ENCODE measurements at regions not wholly inside any gene's neighbourhood (a gene's known extent, or its start where the extent isn't known, plus 50 kb on each side); places are given as distances from the start of the nearest gene placed in this dataset.
"Not testable (repeated sequence)": the region's sequence is repeated elsewhere in the genome, so short reads cannot be mapped to it uniquely, and the experiment has no call there.

DNA sequence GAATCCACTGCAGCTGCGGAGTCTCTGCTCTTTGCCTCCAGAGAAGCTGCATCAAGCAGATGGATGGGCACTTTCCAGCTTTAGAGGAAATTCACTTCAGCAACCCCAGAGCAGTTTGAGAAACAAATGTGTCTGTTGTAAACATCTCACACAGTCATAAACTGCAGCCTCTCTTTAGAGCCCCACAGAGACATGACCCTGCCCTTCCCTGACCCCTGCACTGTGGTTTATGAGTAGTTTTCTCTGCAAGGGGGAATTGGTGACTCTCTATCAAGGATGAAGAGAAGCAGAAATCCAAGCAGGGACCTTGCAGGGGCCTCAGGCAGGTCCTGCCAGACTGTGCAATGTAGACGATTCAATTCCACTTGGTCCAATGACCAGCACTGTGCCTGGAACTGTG lies 160.2 kb downstream of the SH2D4B start:
- DNase-seq = no peak

DNA sequence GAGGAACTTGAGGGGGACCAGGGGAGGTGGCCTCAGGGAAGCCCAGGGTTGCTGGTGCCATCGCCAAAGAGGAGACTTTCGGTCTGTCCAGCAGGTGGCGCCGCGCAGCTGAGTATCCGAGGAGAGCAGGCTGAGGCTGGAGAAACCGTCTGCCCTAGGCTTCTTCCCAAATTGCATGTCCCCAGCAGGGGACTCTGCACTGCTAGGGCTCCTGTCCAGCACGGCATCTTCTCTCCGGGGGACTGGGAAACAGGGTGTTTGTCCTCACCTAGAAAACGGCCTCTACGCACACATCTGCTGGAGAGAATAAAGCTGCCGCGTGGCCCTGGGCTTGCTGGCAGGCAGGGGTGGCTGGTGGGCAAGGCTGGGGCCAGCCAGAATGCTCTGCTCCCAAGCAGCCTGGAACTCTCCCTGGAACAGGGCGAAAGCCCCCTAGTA lies 161.9 kb downstream of the SH2D4B start:
- peak in 1 of 2 experiments; percentile 25 for DNase-seq

DNA sequence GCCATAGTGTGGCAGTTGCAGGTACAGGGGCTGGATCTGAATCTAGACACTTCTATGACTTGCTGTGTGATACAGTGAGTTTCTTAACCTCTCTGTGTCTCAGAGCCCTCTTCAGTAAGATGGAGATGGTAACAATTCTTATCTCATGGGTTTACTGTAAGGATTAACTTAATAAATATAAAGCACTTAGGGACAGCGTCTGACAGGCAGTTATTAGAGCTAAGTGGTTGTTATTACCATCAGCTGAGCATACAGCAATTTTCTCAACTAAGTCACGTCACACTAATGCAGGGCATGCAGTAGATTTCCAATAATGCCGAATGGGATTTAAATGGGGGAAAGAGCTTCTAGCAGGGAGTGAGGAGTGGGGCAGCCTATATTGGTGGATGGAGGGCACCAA lies 162.6 kb downstream of the SH2D4B start:
- no peak for DNase-seq

DNA sequence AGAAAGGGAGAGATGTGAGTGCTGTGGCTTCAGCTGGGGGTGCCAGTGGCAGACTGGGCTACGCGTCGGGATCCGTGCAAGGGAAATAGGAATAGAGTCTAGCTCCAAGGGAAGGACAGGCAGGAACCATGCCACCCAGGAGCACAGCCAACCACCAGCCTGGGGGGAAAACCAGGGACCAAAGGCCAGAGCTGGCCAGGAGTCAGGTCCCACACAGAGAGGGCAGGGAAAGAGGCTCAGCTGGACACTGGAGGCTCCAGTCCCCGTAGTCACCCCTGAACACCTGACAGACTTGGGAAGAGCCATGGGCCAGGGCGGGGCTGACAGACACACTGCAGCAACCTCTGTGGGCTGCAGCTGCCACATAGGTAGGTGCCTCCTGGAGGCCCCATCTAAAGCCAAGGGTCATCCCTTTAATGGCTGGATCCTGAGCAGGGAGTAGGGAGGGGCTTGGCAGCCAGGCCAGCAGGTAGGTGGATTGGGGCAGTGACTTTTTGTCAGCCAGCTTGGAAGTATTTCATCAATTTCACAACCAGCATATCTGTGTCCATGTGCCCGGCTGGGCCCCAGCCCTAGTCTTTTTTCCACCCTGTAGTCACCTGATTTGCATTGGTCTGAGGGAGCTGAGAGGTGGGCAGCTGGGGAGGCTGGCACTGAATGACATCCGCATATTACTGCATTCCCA lies 163.2 kb downstream of the SH2D4B start:
- DNase-seq = no peak

DNA sequence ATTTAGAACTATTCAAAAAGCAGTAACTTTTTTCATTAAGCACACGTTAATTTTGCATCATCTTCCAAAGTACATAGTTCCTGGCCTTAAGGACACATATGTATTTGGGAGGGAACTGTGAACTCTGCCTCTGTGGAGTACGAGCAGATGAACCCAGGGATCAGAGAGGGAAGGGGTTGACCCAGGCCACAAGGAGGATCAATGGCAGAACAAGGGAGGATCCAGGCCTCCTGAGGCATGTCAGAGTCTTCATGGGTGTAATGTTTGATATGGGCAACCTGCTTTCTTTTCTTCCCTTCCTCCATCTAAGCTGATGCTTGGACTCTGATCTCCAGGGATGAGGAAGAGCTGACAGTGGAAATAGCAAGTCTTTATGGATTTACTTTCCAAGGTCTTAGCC lies 164.0 kb downstream of the SH2D4B start:
- no peak for DNase-seq

DNA sequence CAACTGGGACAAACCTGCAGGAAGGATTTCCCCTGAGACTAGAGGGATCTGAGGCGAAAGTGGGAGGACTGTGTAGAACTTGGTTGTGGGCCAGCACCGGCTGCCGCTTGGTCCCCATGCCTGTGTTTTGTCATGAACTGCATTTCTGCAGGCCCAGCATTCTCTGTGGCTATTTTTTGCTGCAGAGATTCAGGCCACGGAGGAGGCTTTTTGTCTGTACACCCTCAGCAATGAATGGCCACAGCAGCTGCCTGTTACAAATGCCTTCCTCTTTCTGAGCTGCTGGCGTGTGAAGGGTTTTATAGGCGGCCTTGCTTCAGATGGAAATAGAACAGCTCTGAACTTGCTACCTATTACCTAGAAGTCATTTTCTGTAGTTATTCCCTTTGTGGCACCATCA lies 164.4 kb downstream of the SH2D4B start:
- no peak for DNase-seq

DNA sequence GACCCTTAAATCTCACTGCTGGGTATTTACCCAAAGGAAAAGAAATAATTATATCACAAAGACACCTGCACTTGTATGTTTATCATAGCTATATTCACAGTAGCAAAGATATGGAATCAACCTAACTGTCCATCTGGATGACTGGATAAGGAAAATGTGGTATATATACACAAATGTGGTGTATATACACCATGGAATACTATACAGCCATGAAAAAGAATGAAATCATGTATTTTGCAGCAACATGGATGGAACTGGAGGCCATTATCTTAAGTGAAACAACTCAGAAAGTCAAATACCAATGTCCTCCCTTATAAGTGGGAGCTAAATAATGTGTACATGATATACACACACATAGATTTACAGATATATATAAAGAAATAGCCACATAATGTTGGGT lies 168.2 kb downstream of the SH2D4B start:
- DNase-seq = no peak

DNA sequence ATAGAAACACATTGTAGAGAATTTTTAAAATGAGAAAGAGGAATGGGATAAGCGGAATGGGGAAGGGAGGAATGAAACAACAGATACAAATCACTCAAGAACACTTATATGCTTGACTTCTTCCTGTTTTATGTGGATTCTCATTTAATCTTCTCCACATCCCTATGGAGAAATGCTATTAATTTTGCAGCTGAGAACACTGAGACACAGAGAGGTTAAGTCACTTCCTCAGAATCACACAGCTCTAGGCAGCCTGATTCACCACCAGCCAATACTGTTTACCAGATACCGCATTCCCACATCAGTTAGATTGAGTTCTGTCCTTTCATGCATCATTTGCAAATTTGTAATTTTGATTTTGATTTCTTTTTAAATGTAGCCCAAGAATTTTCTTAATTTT lies 170.5 kb downstream of the SH2D4B start:
- no peak for DNase-seq

DNA sequence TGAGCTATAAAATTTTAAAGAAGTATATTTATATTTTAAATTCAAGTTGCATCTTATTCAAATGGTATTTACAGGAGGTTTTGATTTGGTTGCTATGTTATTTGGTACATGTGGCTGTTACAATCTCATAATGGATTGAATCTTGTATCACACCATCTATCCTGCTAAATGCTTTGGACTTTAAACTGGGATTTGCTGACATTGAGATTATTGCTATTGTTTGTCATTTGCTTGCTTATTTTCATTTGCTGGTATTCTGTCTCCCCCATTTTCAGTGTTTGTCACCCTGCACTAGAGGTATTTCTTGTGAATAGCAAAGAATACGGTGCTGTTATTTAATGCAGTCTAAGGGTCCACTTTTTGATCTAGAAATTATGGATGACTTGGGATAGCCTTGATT lies 171.1 kb downstream of the SH2D4B start:
- no peak for DNase-seq

DNA sequence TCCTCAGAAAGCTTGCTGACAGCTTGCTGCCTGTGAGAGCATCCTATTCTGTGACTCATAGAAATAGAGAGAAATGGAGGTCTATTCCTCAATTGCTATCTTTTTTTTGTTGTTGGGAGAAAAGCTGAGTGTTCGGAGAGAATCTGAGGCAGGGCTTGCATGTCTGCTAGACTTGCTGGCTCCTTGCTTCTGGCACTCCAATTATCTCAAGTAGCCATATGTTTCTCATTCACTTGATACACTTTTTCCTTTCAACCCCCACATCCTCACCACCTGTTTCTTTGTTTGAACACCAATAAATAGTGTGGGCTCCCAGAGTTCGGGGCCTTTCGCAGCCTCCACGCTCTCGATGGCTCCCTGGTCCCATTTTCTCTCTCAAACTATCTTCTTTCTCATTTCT lies 172.2 kb downstream of the SH2D4B start:
- DNase-seq = no peak

DNA sequence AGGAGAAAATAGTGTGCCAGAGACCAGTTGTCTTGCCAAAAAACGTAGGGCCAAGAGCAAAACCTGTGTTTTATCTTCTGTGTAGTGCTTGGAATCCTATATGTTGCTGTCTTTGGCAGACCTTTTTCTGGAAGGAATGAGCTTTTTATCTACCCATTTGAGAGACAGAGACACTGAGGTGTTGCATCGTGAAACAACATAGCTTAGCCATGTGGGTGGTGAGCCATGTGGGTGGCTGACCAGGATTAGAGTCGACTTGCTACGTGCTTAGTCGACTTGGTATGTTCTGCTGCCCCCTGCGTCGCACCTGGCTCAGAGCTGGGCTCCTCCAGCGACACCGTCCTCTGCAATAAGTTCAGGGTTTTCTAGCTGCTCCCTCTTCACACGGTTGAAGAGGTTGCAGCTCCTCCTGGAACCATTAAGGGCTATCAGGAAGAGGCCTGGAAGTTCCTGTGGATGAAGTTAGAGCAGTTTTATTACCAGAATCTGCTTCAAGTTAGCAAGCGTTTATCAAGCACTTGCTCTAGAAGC lies 175.8 kb downstream of the SH2D4B start:
- DNase-seq = no peak

DNA sequence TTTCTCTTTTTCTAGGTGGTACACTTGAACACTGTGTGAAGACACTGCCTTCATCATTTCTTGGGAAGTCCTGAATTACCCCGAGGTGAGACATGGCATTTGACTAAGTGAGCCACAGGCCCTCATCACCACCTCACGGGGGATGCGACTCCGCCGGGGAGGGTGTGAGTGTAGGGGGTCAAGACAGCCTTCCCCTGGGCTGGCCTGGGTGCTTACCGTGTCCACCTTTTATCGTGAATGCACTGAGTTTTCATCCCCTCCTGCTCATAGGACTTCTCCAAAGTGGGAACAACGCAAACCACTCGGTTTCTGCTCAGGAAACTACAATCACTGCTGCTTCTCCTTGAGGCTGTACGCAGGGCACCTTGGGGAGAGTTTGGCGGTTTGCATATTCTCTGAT lies 176.9 kb downstream of the SH2D4B start:
- DNase-seq = no peak

DNA sequence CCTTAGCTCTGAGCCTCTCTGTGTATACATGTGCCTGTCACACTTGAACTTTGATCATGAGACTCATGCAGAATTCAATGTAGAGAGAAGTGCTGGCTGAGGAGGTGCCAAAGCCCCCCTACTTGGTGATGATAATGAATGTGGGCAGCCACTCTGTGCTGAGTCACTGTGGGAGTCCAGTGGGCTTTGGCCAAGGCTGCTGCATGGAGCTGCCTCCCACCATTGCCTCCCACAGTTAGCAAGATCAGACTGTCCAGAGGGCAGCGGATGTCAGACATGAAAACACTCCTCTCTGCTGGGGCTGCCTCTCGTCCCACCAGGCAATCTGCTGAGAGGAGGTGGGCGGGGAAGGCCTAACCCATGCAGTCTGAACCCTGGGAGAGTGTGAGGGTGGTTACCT lies 180.3 kb downstream of the SH2D4B start:
- DNase-seq = no peak

DNA sequence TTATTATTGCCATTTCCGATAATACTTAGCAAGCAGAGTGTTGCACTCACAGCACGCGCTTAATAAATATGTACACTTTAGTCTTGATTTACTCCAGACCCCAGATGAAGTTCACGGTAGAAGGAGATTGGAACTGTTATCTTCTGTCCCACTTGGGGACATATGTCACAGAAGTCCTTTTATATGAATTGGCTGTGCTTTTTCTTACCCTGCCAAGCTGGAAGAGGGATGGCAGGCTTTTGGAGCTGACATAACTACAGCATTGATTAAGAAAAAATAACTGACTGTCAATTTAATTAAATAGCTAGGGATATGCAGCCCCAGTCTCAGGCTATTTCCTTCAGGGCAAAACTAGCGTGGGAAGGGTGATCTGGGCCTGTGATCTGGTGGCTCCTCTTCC lies 182.2 kb downstream of the SH2D4B start:
- no peak for DNase-seq

DNA sequence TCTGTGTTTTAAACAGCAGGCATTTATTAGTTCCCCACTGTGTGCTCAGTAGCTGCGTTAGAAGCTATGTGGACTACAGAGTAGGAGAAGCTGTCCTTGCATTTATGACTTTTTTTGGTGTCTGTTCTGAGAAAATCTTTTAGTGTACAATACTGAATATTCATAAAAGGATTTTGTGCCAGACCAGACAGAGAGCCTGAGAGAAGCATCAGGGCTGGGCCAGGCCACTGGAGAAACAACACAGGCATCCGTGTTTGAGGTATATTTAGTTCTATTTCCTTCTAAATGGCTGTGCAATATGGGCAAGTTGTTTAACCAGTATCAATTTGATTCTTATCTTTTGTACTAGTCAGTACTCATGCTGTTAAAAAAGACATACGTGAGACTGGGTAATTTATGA lies 182.8 kb downstream of the SH2D4B start:
- no peak for DNase-seq

DNA sequence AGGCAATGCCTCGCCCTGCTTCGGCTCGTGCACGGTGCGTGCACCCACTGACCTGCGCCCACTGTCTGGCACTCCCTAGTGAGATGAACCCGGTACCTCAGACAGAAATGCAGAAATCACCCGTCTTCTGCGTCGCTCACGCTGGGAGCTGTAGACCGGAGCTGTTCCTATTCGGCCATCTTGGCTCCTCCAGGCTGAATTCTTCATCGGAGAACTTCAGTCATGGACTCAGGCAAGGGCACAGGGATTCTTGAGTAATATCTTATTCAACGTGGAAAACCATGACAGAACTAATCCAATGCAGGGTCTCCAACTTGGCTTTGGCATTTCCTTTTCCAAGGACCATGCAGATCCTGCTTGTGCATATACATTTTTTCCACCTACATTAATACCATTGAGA lies 190.7 kb downstream of the SH2D4B start:
- DNase-seq = not testable (repeated sequence)

DNA sequence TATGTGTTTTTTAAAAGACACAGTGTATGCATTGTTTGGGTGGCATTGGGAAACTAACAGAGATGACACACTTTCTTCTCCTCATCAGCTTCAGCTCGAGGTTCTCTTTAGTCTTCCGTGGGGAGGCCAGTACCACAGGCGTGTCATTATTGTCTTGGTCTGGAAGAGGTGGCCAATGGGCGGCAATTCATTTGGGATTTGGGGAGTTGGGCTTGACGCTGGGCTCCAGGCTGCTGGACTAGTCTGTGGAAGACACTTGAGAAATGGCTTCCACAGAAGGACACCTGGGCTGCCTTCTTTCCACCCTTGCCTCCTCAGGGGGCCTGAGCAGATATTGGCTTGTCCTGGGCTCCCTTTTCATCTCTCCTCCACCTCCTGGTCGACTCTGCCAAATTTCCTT lies 192.2 kb downstream of the SH2D4B start:
- DNase-seq = no peak

DNA sequence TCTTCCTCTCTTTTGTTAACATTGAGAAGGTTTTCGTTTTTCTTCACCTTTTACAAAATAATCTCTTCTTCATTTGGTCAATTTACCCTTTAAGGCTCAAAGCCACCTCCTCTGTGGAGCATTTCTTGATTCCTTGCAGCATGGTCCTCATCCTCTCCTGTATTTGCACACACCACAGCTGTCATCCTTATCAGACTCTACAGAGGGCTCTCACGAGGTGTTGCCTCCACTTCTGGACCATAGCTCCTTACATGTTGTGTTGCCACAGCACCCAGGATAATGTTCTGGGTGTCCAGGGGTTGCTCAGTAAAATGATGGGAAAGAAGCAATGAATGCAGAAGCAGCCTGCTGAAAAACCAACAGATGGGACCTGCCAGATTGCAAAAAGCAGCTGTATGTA lies 192.8 kb downstream of the SH2D4B start:
- no peak for DNase-seq

DNA sequence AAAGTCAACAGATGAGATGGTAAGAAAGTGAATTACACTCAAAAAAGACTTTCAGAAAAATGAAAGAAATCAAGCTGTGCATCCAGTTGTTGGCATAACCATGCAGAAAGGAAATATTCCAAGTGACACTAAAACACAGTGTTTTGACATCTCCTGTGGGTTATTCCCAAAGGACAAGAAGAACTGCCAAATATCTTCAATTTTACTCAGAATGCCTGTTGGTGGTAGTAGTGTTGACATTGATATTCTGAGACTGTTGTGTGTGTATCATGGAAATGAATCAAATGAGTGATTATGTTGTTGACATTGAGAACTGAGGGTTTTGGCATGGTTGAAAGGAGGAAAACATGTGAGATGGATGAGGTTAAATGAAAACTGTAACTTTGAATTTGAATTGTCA lies 196.9 kb downstream of the SH2D4B start:
- no peak for DNase-seq

DNA sequence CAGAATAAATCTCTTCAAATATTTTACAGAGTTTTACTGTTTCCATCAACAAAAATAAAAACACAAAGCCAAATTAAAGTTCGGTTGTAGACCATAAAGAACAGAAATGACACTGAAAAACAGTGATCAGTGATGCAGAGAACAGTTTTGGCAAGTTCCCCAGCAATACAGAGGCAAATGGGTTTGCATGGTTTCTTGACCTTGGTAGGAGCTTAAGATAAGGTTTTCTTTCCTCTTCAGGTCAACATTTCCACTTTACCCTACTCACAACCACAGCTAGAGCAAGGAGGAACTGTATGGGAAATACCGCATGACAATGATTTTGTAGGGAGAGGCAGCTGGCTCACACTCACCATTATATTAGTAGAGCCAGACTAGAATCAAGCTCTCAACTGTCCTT lies 199.5 kb downstream of the SH2D4B start:
- DNase-seq = no peak

DNA sequence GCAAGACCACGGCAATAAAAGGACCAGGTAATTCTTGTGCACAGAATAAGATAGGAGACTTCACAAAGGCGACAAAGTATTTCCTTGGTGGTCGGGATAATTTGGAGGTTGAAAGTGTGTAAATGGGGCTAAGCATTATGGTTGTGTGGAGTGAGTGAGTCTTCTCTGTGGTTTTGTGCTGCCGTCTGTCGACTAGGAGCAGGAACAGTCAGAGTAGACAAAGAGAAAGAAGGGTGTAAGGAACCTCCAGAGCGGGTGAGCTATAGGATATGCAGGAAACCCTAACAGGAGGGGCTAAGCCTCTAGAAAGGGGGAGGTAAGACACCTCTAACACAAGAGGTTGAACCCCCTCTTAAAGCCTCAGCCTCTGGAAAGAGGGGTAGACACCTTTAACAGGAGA lies 201.6 kb downstream of the SH2D4B start:
- no peak for DNase-seq

DNA sequence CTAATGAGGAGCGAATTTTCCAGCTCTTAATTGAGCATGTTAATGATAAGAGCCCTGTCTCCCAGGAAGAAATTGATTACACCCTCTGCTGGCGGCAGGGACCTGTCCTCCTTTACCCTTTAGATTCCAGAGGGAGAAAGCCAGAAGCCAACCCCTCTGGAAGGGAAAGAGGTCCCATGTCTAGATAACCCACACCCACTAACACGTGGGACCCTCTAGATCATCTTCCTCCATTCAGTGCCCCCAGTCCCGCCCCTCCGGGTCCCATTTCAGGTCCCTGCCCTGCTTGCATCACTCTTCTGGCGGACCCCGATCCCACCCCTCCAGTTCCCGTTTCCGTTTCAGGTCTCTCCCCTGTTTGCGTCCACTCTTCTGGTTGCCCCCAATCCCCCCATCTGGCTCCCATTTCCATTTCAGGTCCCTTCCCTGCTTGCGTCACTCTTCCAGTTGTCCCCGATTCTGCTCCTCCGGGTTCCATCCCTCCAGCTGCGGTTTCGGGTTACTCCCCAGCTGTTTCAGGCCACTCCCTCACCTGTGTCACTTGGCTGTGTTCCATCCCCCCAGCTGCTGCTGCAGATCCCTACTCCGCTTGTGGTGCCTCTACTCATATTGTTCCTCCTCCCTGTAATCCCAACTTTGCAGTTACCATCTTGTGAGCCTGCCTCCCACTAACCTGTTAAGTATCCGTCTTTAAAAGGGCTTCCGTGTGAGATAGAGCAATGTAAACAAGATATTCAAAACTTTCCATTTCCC lies 202.4 kb downstream of the SH2D4B start:
- no peak for DNase-seq

DNA sequence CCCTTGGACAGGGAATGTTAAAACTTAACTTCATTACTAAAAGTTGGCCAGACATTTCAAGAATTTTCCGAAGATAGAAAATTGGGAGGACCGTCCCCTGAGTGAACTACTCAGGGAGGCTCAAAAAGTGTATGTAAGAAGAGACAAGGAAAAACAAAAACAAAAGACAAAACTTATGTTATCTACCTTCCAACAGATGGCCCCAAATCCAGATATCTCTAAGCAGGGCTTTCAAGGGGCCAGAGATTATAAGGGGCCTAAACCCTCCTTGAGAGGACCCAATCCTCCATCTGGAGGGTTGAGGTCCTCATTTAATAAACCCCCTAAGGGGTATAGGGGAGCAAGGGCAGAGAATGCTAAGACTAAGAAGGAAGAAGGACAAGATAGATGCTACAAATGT lies 203.6 kb downstream of the SH2D4B start:
- no peak for DNase-seq

DNA sequence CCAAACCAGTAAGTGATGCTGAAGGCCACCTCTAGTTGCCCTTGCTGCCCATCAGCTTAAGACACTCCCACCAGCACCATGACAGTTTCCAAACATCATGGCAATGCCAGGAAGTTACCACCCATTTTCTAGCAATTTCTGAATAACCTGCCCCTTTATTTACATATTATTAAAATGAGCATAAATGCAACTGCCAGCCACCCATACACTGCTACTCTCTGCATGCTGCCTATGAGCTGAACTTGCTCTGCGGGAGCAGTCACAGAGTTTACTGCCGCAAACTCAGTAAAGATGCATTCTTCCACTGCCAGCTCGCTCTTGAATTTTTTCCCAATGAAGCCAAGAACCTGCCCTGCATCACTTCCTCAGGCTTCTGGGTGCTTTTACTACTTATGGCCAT lies 212.6 kb downstream of the SH2D4B start:
- no peak for DNase-seq

DNA sequence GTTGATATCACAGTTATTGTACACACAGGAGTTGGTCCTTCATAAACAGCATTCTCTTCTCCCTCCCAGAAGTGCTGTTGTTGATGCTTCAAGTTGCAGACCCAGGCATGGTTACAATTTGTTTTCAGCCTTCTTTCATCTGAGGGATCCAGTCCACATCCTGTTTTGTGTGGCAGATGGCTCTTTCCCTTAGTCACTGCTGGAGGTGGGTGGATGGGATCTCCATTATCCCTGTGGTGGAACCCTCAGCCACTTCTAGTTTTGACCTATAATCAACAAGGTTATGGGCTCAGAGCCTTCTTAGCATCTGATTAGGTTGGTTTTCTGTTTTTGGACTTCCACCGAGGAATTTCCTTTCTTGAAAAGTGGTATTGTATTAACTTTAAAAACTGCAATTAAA lies 214.2 kb downstream of the SH2D4B start:
- no peak for DNase-seq
